Right lobe of liver (tissue), 4 donors: ENCODE measurements at regions not wholly inside any gene's neighbourhood (a gene's known extent, or its start where the extent isn't known, plus 50 kb on each side); places are given as distances from the start of the nearest gene placed in this dataset.

Experiments
- CTCF ChIP-seq, 4 donors: fragments of 200-600 bp in 3 of 4; fragments of 450-650 bp in 1 of 4; IDR thresholded peaks; one replicate each; pipeline versions ENCODE4 v1.5.1 to v1.8.0; 2016 to 2022; ENCODE audit warnings: antibody characterized with exemption in 4 of 4, mild to moderate bottlenecking in 2 of 4
- POLR2A ChIP-seq: fragments of 450-650 bp; IDR thresholded peaks from one replicate; pipeline ENCODE4 v1.6.1; 2017; ENCODE audit warnings: antibody characterized with exemption, mild to moderate bottlenecking
- donor health status: DM: no; HTN: no; CAD: no.
- donor health status: DM: no; HTN: no; CAD: no.
- donor health status: DM: no; HTN: yes; CAD: no.

GRCh38 chr6:90354961-90355360 is 58.3 kb upstream of the BACH2 start:
- TF ChIP-seq CTCF (IDR thresholded peaks at IDR 0.05), result no peak
- TF ChIP-seq POLR2A, result no peak
